Chondrocyte (in vitro differentiated cells): ENCODE measurements at regions not wholly inside any gene's neighbourhood (a gene's known extent, or its start where the extent isn't known, plus 50 kb on each side); places are given as distances from the start of the nearest gene placed in this dataset.
A peak's percentile ranks its signal among the peaks of the same experiment; 100 is the strongest.

ENCODE experiments used
- DNase-seq: peaks from one replicate; pipeline ENCODE4 v3.0.0; 2021; ENCODE audit warnings: mixed read lengths, low spot score
- H3K27ac Mint-ChIP-seq: one replicate; pipeline ENCODE4 v1.8.0; 2021; ENCODE audit warnings: mild to moderate bottlenecking, moderate library complexity, mixed read lengths; ENCODE audit not compliant: unreplicated experiment
- H3K27me3 Mint-ChIP-seq: 2 replicates; pipeline ENCODE4 v1.8.0; 2021; ENCODE audit warnings: low read depth, mixed read lengths
- H3K36me3 Mint-ChIP-seq: 2 replicates; pipeline ENCODE4 v1.8.0; 2021; ENCODE audit warnings: low read depth, mixed read lengths
- H3K4me1 Mint-ChIP-seq: 2 replicates; pipeline ENCODE4 v1.8.0; 2021; ENCODE audit warnings: low read depth, mild to moderate bottlenecking, mixed read lengths
- H3K4me3 Mint-ChIP-seq: one replicate; pipeline ENCODE4 v1.8.0; 2021; ENCODE audit warnings: mild to moderate bottlenecking, moderate library complexity, mixed read lengths; ENCODE audit not compliant: unreplicated experiment
- H3K9me3 Mint-ChIP-seq: 2 replicates; pipeline ENCODE4 v1.8.0; 2021; ENCODE audit warnings: low read depth, mixed read lengths
- TF ChIP-seq, protein P1 (sequence below): fragments of 200-600 bp; sonication (generic); IDR thresholded peaks from 2 replicates; pipeline ENCODE4 v1.5.0; 2021; ENCODE audit warnings: antibody characterized with exemption, mild to moderate bottlenecking, moderate library complexity

DNA sequence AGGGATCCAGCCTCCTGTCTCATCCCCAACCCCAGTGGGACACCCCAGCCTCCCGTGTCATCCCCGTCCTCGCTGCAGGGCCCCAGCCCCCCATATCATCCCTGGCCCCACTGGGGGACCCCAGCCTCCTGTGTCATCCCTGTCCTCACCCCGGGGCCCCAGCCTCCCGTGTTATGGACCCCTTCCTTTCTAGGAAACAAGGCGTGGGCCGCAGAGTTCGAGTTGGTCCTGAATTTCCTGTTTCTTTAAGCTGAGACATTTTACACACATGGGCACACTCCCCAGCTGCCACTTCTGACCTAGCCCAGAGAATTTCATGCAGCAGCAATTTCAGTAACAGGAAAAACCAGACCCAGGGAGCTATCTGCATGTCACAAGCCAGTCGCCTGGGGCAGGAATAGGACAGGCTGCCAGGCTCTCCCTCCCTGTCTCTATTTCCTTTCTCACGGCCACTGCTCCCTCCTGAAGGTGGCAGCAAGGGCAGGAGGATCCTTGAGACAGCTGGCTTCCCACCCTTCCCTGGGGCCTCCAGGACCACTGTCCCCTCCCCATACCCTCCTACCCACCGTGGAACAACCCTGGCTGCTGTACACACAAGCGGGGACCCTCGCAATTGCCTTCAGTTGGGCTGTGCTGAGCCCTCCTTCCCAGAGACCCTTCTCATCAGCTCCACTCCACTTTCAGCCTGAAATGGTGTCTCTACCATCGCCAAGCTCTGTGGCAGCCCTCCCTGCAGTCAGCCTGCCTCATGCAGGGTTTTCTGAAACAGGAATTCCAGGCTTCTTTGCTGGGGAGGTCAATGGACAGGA is 141.9 kb upstream of the ID2 start:
- no peak overlapping the region for H3K4me3 Mint-ChIP-seq
- H3K36me3 Mint-ChIP-seq: no peaks in the 10 kb centered on the region
- TF ChIP-seq, protein P1, sequence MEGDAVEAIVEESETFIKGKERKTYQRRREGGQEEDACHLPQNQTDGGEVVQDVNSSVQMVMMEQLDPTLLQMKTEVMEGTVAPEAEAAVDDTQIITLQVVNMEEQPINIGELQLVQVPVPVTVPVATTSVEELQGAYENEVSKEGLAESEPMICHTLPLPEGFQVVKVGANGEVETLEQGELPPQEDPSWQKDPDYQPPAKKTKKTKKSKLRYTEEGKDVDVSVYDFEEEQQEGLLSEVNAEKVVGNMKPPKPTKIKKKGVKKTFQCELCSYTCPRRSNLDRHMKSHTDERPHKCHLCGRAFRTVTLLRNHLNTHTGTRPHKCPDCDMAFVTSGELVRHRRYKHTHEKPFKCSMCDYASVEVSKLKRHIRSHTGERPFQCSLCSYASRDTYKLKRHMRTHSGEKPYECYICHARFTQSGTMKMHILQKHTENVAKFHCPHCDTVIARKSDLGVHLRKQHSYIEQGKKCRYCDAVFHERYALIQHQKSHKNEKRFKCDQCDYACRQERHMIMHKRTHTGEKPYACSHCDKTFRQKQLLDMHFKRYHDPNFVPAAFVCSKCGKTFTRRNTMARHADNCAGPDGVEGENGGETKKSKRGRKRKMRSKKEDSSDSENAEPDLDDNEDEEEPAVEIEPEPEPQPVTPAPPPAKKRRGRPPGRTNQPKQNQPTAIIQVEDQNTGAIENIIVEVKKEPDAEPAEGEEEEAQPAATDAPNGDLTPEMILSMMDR: peak; percentile 52
- H3K27ac Mint-ChIP-seq: peak overlapping the region; percentile 1
- no peaks in the 10 kb centered on the region for H3K27me3 Mint-ChIP-seq
- peaks cover 43% of the 10 kb centered on the region for H3K4me1 Mint-ChIP-seq
- DNase-seq: no peak
- H3K9me3 Mint-ChIP-seq: no peaks in the 10 kb centered on the region

DNA sequence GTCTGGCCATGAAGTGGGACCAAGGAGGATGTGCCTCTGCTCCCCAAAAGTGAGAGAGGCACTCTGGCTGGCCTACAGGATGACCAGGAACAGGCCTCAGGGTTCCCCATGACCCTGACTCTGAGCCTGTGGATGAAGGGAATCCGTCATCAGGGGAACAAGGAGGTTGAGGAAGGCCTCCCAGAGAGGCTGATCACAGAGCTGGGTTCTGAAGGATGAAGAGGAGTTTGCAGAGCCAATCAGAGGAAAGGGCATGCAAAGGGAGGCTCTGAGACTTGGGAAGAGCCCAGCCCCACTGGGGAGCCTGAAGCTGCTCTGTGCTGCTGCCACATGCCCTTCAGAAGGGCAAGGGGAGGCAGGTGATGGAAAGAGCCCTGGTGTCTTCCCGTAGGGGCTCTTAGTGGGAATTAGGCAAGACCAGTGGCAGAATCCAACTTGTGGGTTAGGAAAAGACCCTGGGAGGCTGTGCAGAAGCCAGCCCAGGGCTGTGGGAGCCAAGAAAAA is 141.3 kb upstream of the ID2 start:
- no peak for DNase-seq
- no peaks in the 10 kb centered on the region for H3K27me3 Mint-ChIP-seq
- no peaks in the 10 kb centered on the region for H3K36me3 Mint-ChIP-seq
- TF ChIP-seq, protein P1: no peak
- no peaks in the 10 kb centered on the region for H3K9me3 Mint-ChIP-seq
- H3K27ac Mint-ChIP-seq: no peak overlapping the region
- no peak overlapping the region for H3K4me3 Mint-ChIP-seq
- peaks cover 47% of the 10 kb centered on the region for H3K4me1 Mint-ChIP-seq

DNA sequence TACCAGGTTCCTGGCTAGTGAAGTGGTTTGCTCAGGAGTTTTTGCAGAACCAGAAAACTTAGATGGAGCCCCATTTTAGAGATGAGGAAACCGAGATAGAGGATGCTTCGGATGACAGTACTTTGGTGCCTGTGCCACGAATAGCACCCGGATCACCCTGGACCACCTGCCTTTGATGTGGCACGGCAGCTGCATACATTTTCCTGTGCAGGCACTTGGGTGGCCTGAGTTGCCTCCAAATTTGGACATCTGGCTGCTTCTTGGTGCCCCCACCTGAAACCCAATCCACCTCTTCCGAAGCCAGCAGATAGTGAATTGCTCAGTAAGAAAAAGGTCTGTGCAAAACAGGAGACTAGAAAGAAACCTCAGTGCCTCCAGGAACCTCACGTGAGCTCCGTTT is 140.6 kb upstream of the ID2 start:
- H3K27ac Mint-ChIP-seq: no peak overlapping the region
- H3K9me3 Mint-ChIP-seq: no peaks in the 10 kb centered on the region
- no peak for DNase-seq
- H3K4me3 Mint-ChIP-seq: no peak overlapping the region
- H3K36me3 Mint-ChIP-seq: no peaks in the 10 kb centered on the region
- TF ChIP-seq, protein P1: no peak
- peaks cover 47% of the 10 kb centered on the region for H3K4me1 Mint-ChIP-seq
- H3K27me3 Mint-ChIP-seq: no peaks in the 10 kb centered on the region

DNA sequence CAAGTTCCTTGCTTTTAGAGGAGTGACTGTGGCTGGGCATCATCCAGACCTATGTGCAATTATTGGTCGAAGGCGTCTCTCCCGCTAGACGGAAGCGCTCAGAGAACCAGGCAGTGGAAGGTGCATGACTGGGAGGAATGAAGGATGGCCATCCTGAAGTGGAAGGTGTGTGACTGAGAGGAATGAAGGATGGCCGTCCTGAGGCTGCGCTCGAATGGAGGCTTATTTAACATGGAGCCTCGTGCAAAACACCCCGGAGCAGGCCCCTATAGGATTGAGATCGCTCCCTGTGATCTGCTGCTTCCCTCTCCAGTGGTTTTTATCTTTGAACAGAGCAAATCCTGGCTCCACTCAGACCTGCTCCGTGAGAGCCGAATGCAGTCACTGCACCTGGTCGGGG is 140.2 kb upstream of the ID2 start:
- H3K36me3 Mint-ChIP-seq: no peaks in the 10 kb centered on the region
- TF ChIP-seq, protein P1: no peak
- no peak overlapping the region for H3K27ac Mint-ChIP-seq
- H3K4me1 Mint-ChIP-seq: peaks cover 46% of the 10 kb centered on the region
- H3K4me3 Mint-ChIP-seq: no peak overlapping the region
- H3K27me3 Mint-ChIP-seq: no peaks in the 10 kb centered on the region
- DNase-seq: no peak
- no peaks in the 10 kb centered on the region for H3K9me3 Mint-ChIP-seq

DNA sequence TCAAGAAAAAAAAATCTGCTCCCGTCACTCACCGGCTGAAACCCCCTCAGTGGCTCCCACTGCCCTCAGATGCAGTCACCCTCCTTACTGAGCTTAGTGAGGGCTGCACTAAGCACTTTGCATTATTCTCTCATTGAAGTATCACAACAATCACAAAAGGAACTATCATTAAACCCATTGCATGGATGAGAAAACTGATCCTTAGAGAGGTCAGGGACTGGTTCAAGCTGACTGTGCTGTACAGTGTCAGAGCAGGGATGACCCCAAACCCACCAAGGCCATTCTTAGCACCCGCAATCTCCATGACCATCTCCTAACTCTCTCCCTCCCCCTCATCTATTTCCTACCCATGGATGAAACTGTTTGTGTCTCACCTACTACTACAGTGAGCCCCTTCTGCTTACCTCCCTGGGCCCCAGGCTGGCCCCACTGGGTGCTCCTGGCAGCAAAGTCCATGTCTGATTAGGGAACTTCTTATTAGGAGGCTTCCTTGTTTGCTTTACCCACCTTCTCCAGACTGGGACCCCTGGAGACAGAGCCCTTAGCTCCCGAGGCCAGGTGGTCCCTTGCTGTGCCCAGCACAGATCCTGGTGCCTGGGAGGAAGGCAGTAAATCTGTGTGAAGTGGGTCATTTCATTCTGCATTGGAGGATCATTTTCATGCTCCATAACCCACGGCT is 139.3 kb upstream of the ID2 start:
- H3K9me3 Mint-ChIP-seq: no peaks in the 10 kb centered on the region
- no peak for DNase-seq
- peak overlapping the region; percentile 98 for H3K27ac Mint-ChIP-seq
- no peaks in the 10 kb centered on the region for H3K27me3 Mint-ChIP-seq
- TF ChIP-seq, protein P1: no peak
- H3K4me3 Mint-ChIP-seq: no peak overlapping the region
- peaks cover 2% of the 10 kb centered on the region for H3K36me3 Mint-ChIP-seq
- H3K4me1 Mint-ChIP-seq: peaks cover 41% of the 10 kb centered on the region
